ENCODE measurements at regions not wholly inside any gene's neighbourhood (a gene's known extent, or its start where the extent isn't known, plus 50 kb on each side); places are given as distances from the start of the nearest gene placed in this dataset.
"Not testable (repeated sequence)": the region's sequence is repeated elsewhere in the genome, so short reads cannot be mapped to it uniquely, and the experiment has no call there.

GRCh38 chr10:33771856-33772255, 437.4 kb upstream of the NRP1 start:
- H3K9me3 Mint-ChIP-seq; H3K27me3 Mint-ChIP-seq (ENCODE audit: insufficient read depth); DNase-seq (ENCODE audit: low spot score); H3K4me3 Mint-ChIP-seq; H3K36me3 Mint-ChIP-seq (ENCODE audit: low read depth); H3K4me1 Mint-ChIP-seq (ENCODE audit: low read depth); H3K27ac Mint-ChIP-seq; intact Hi-C loops (cut with micrococcal nuclease): not testable (repeated sequence)

DNA sequence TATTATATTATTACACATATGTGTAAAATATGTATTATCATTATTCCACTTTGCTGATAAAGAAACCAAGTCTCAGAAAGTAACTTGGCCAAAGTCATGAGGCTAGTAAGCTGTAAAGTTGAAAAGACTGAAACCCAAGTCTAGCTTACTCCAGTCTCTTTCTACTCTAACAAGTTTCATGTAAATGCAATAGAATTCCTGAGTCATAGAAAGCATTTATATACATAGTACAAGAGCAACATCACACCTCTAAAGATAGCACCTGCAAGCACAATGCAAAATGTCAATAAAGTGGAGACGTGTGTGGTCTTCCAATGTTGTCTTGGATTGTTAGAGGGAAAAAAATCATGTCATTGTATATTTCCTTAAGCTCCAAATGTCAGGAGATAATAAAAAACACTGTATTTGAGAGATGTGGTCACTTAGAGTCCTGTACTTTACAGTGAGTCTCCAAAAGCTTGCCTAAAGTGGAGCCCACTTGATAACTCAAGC, 430.3 kb upstream of the NRP1 start:
- no peaks in the 10 kb centered on the region for H3K27me3 Mint-ChIP-seq (ENCODE audit: insufficient read depth)
- no peak for DNase-seq (ENCODE audit: low spot score)
- H3K4me3 Mint-ChIP-seq, result no peak overlapping the region
- H3K36me3 Mint-ChIP-seq (ENCODE audit: low read depth), result no peaks in the 10 kb centered on the region
- H3K27ac Mint-ChIP-seq, result no peak overlapping the region
- no peaks in the 10 kb centered on the region for H3K9me3 Mint-ChIP-seq
- intact Hi-C loops (cut with micrococcal nuclease), result no loop called here
- H3K4me1 Mint-ChIP-seq (ENCODE audit: low read depth), result no peaks in the 10 kb centered on the region

DNA sequence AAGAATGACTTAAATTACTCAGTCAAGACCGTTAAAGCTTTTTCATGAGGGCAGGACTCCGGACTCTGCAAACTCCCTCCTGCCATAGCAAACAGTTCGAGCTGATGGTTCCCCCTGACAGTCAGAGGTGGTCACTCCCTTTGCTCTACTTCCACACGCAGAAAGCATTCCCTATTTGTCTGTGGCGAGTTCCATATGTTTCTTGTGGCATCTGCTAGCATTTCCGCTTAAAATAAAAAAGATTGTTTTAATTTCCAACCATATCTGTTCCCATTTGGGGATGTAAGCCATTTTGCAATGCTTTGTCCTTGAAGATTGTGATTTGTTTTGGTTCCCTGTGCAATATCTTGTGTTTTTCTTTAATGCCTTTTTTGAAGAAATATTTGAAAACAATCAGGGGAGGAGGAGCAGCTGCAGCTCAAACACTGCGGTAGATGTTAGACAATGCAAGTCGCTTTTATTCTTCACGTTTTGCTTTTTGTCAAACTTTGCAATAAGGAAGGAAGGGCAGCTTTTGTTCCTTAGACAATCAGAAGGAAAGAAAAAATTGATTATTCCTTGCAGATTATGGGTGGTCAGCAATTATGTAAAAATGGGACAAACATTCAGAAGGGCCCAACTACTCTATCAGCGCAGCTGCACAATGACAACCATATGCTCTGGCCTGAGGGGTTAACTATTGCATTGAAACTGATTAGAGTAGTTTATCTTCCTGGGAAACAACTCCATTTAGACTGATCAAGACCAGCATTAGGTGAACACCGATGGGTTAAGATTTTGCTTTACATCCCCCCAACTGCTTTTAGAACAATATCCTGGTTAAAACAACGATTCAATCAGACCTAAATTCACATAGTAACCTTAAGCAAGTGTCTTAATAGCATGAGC, 425.8 kb upstream of the NRP1 start:
- DNase-seq (ENCODE audit: low spot score), result no peak
- no peaks in the 10 kb centered on the region for H3K27me3 Mint-ChIP-seq (ENCODE audit: insufficient read depth)
- H3K27ac Mint-ChIP-seq, result no peak overlapping the region
- intact Hi-C loops (cut with micrococcal nuclease), result no loop called here
- H3K4me1 Mint-ChIP-seq (ENCODE audit: low read depth), result no peaks in the 10 kb centered on the region
- H3K9me3 Mint-ChIP-seq, result no peaks in the 10 kb centered on the region
- H3K4me3 Mint-ChIP-seq, result no peak overlapping the region
- H3K36me3 Mint-ChIP-seq (ENCODE audit: low read depth), result no peaks in the 10 kb centered on the region

DNA sequence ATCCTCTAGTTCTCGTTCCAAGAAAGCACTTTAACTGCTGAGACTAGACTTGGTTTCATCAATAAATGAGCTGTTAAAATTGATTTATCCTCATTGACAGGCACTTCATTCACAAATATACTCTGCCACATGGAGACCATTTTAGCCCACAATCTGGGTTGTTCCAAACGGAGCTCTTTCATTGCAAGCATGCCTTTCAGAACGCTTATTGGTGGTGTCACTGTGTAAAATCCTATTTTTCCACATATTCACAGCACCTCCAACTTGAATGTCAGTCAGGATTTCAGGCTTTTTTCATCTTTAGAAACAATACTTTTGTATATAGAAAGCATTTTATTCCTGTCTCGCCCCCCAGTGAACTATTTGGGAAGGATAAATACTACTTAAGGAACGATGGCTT, 424.7 kb upstream of the NRP1 start:
- Mint-ChIP-seq H3K36me3 (ENCODE audit: low read depth) (no peaks in the 10 kb centered on the region), H3K27ac (no peak overlapping the region), H3K27me3 (ENCODE audit: insufficient read depth) (no peaks in the 10 kb centered on the region), H3K4me3 (no peak overlapping the region), H3K9me3 (no peaks in the 10 kb centered on the region), H3K4me1 (ENCODE audit: low read depth) (no peaks in the 10 kb centered on the region)
- DNase-seq (ENCODE audit: low spot score), result no peak
- intact Hi-C loops (cut with micrococcal nuclease), result no loop called here

DNA sequence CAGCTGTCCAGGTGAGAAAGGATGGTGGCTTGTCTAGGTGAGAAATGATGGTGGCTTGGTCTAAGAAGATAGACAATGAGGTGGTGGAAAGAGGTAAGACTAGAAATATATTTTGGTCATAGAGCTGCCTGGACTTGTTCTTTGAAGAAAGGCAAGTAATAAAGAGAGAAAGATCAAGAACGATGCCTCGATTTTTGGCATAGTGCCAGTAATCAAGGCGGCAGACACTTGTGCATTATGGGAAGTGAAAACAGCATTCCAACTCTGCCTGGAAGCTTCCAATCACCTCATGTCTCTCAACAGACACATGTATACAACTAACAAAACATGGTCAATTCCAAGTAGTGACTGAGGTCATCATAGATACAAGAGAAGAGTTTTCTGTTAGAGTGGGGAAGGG, 423.8 kb upstream of the NRP1 start:
- H3K9me3 Mint-ChIP-seq, result no peaks in the 10 kb centered on the region
- no peak overlapping the region for H3K27ac Mint-ChIP-seq
- no peak overlapping the region for H3K4me3 Mint-ChIP-seq
- H3K36me3 Mint-ChIP-seq (ENCODE audit: low read depth), result no peaks in the 10 kb centered on the region
- no peak for DNase-seq (ENCODE audit: low spot score)
- no peaks in the 10 kb centered on the region for H3K4me1 Mint-ChIP-seq (ENCODE audit: low read depth)
- intact Hi-C loops (cut with micrococcal nuclease), result no loop called here
- H3K27me3 Mint-ChIP-seq (ENCODE audit: insufficient read depth), result no peaks in the 10 kb centered on the region

- no peak overlapping the region for H3K27ac Mint-ChIP-seq
- no peaks in the 10 kb centered on the region for H3K4me1 Mint-ChIP-seq (ENCODE audit: low read depth)
- no peaks in the 10 kb centered on the region for H3K36me3 Mint-ChIP-seq (ENCODE audit: low read depth)
- H3K27me3 Mint-ChIP-seq (ENCODE audit: insufficient read depth), result no peaks in the 10 kb centered on the region
- no peak overlapping the region for H3K4me3 Mint-ChIP-seq
- no peak for DNase-seq (ENCODE audit: low spot score)
- intact Hi-C loops (cut with micrococcal nuclease), result no loop called here
- H3K9me3 Mint-ChIP-seq, result no peaks in the 10 kb centered on the region
Measured at GRCh38 chr10:33754052-33754451, 419.6 kb upstream of the NRP1 start.

DNA sequence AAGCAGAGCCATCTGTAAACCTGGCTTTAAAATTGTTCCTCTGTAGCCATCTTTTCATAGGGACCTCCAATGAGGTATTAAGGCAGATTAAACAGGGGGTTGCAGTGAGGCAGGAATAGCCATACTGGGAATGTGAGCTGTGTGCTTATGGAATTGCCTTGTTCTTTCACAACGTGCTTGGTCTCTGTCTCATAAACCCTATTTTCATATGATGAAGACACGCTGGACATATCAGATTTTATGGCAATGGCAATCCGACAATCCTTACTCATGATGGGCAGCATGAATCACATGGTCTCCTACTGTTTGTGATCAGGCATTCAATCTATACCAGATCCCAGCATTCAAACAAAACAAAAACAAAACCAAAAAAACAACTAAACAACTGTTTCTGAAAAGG, 418.9 kb upstream of the NRP1 start:
- Mint-ChIP-seq H3K27me3 (ENCODE audit: insufficient read depth) (no peaks in the 10 kb centered on the region), H3K36me3 (ENCODE audit: low read depth) (no peaks in the 10 kb centered on the region)
- intact Hi-C loops (cut with micrococcal nuclease), result no loop called here

GRCh38 chr10:33749790-33750189, 415.3 kb upstream of the NRP1 start:
- no peaks in the 10 kb centered on the region for H3K27me3 Mint-ChIP-seq (ENCODE audit: insufficient read depth)

More for the DNA sequence above, 418.9 kb upstream of the NRP1 start:
- H3K4me3 Mint-ChIP-seq, result no peak overlapping the region
- no peak for DNase-seq (ENCODE audit: low spot score)
- H3K27ac Mint-ChIP-seq, result no peak overlapping the region
- no peaks in the 10 kb centered on the region for H3K4me1 Mint-ChIP-seq (ENCODE audit: low read depth)
- no peaks in the 10 kb centered on the region for H3K9me3 Mint-ChIP-seq

GRCh38 chr10:33749067-33749735, 414.7 kb upstream of the NRP1 start:
- Mint-ChIP-seq H3K9me3 (no peaks in the 10 kb centered on the region), H3K4me3 (no peak overlapping the region), H3K27me3 (ENCODE audit: insufficient read depth) (no peaks in the 10 kb centered on the region), H3K27ac (no peak overlapping the region), H3K4me1 (ENCODE audit: low read depth) (no peaks in the 10 kb centered on the region), H3K36me3 (ENCODE audit: low read depth) (no peaks in the 10 kb centered on the region)
- DNase-seq (ENCODE audit: low spot score), result no peak
- intact Hi-C loops (cut with micrococcal nuclease), result no loop called here

More at GRCh38 chr10:33749790-33750189, 415.3 kb upstream of the NRP1 start:
- no peaks in the 10 kb centered on the region for H3K9me3 Mint-ChIP-seq
- H3K36me3 Mint-ChIP-seq (ENCODE audit: low read depth), result no peaks in the 10 kb centered on the region
- intact Hi-C loops (cut with micrococcal nuclease), result no loop called here
- no peak for DNase-seq (ENCODE audit: low spot score)
- no peaks in the 10 kb centered on the region for H3K4me1 Mint-ChIP-seq (ENCODE audit: low read depth)
- no peak overlapping the region for H3K4me3 Mint-ChIP-seq
- no peak overlapping the region for H3K27ac Mint-ChIP-seq

GRCh38 chr10:33746836-33747268, 412.4 kb upstream of the NRP1 start:
- intact Hi-C loops (cut with micrococcal nuclease), result no loop called here
- Mint-ChIP-seq H3K4me3 (no peak overlapping the region), H3K4me1 (ENCODE audit: low read depth) (no peaks in the 10 kb centered on the region), H3K27ac (no peak overlapping the region), H3K36me3 (ENCODE audit: low read depth) (no peaks in the 10 kb centered on the region), H3K27me3 (ENCODE audit: insufficient read depth) (no peaks in the 10 kb centered on the region), H3K9me3 (no peaks in the 10 kb centered on the region)
- no peak for DNase-seq (ENCODE audit: low spot score)

- H3K27ac Mint-ChIP-seq, result no peak overlapping the region
- intact Hi-C loops (cut with micrococcal nuclease), result no loop called here
- H3K36me3 Mint-ChIP-seq (ENCODE audit: low read depth), result no peaks in the 10 kb centered on the region
- no peaks in the 10 kb centered on the region for H3K27me3 Mint-ChIP-seq (ENCODE audit: insufficient read depth)
- H3K9me3 Mint-ChIP-seq, result no peaks in the 10 kb centered on the region
- no peaks in the 10 kb centered on the region for H3K4me1 Mint-ChIP-seq (ENCODE audit: low read depth)
- no peak overlapping the region for H3K4me3 Mint-ChIP-seq
- DNase-seq (ENCODE audit: low spot score), result no peak
Measured at GRCh38 chr10:33746186-33746585, 411.7 kb upstream of the NRP1 start.

DNA sequence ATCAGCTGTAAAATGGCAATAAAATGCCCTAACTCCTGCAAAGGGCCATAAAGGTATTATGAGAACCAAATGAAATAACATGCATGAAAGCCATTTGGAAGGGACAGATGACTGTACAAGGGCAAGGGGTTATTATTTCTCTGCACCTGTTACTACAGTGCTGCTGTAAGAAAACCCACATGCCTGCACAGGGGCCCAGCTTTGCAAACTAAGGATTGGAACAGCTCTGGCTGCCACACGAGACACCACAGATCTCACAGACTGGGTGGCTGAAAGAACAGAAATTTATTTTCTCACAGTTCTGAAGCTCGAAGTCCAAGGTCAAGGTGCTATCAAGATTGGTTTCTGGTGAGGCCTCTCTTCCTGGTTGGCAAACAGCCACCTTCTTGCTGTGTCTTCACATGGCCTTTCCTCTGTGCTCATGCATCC, 409.0 kb upstream of the NRP1 start:
- Mint-ChIP-seq H3K9me3 (no peaks in the 10 kb centered on the region), H3K36me3 (ENCODE audit: low read depth) (no peaks in the 10 kb centered on the region), H3K27ac (no peak overlapping the region), H3K4me1 (ENCODE audit: low read depth) (no peaks in the 10 kb centered on the region), H3K4me3 (no peak overlapping the region), H3K27me3 (ENCODE audit: insufficient read depth) (no peaks in the 10 kb centered on the region)
- intact Hi-C loops (cut with micrococcal nuclease), result no loop called here
- DNase-seq (ENCODE audit: low spot score), result no peak

GRCh38 chr10:33739031-33739430, 404.6 kb upstream of the NRP1 start:
- no peak overlapping the region for H3K27ac Mint-ChIP-seq
- no peaks in the 10 kb centered on the region for H3K36me3 Mint-ChIP-seq (ENCODE audit: low read depth)
- H3K27me3 Mint-ChIP-seq (ENCODE audit: insufficient read depth), result no peaks in the 10 kb centered on the region
- no peaks in the 10 kb centered on the region for H3K4me1 Mint-ChIP-seq (ENCODE audit: low read depth)
- DNase-seq (ENCODE audit: low spot score), result no peak
- no peaks in the 10 kb centered on the region for H3K9me3 Mint-ChIP-seq
- no peak overlapping the region for H3K4me3 Mint-ChIP-seq
- intact Hi-C loops (cut with micrococcal nuclease), result no loop called here

All from activated T-helper 1 cell treated with anti-CD3 and anti-CD28 coated beads, Interleukin-12 subunit alpha, Interleukin-12 subunit beta, Interleukin-2, Interleukin-4 antibody, amounts not matched to agents 30 ng/mL and 10 ng/mL and 1 ng/mL, durations not matched to agents 14 hours and 24 hours and 36 hours (primary cell).